Lung (tissue), 11 donors: ENCODE measurements at regions not wholly inside any gene's neighbourhood (a gene's known extent, or its start where the extent isn't known, plus 50 kb on each side); places are given as distances from the start of the nearest gene placed in this dataset.

Source experiments
- ATAC-seq: fragments of 200-7000 bp; cut with Tn5 transposase; one replicate; pipeline ENCODE4 v1.9.1; 2020; ENCODE audit warnings: moderate number of reproducible peaks; ENCODE audit not compliant: insufficient read depth, low FRiP score
- DNase-seq, 3 donors: peaks; one replicate each; pipeline ENCODE4 v3.0.0-alpha.2; 2013 to 2017
- H3K27ac ChIP-seq, 2 donors: one replicate each; pipeline ENCODE4 v1.5.1; 2013; ENCODE audit warnings: mild to moderate bottlenecking in 2 of 2, moderate library complexity in 2 of 2, control low read depth in 1 of 2, inconsistent platforms in 1 of 2, low read depth in 1 of 2, low read length in 1 of 2
- H3K27me3 ChIP-seq, 3 donors: one replicate each; pipeline ENCODE4 v1.5.1; 2013; ENCODE audit warnings: low read length in 2 of 3; ENCODE audit not compliant: control insufficient read depth in 3 of 3, insufficient read depth in 3 of 3
- H3K36me3 ChIP-seq, 4 donors: one replicate each; pipeline ENCODE4 v1.5.1; 2013; ENCODE audit warnings: low read length in 4 of 4, mild to moderate bottlenecking in 1 of 4, moderate library complexity in 1 of 4; ENCODE audit not compliant: control insufficient read depth in 4 of 4, insufficient read depth in 4 of 4
- H3K4me1 ChIP-seq, 5 donors: one replicate each; pipeline ENCODE4 v1.5.1; 2013; ENCODE audit warnings: low read length in 5 of 5, mild to moderate bottlenecking in 2 of 5, moderate library complexity in 1 of 5; ENCODE audit not compliant: control insufficient read depth in 5 of 5, insufficient read depth in 5 of 5
- H3K4me3 ChIP-seq: one replicate; pipeline ENCODE4 v1.5.1; 2013; ENCODE audit warnings: mild to moderate bottlenecking, control low read depth, moderate library complexity
- H3K9ac ChIP-seq, 2 donors: one replicate each; pipeline ENCODE4 v1.5.1; 2013; ENCODE audit warnings: low read length in 2 of 2, control low read depth in 1 of 2; ENCODE audit not compliant: insufficient read depth in 1 of 2
- H3K9me3 ChIP-seq, 4 donors: one replicate each; pipeline ENCODE4 v1.5.1; 2013; ENCODE audit warnings: low read length in 3 of 4, mild to moderate bottlenecking in 1 of 4, moderate library complexity in 1 of 4; ENCODE audit not compliant: control insufficient read depth in 4 of 4, insufficient read depth in 3 of 4
- CTCF ChIP-seq: IDR thresholded peaks from 2 replicates; pipeline ENCODE4 v1.5.1; 2012; ENCODE audit warnings: mild to moderate bottlenecking; ENCODE audit errors: control extremely low read depth, extremely low read depth
- WGBS, 2 donors: extraction: QIAGEN DNeasy Blood & Tissue Kit; methylation state at CpG; one replicate each; pipeline ENCODE4 v1.1.7; 2013; 5-methylcytosine and 5-hydroxymethylcytosine counted together
- donor health status: control.
- donor health status: control.
- donor health status: Bipolar disorder and iron deficiency.
- donor health status: healthy.
- donor health status: DM: yes; HTN: yes; CAD: no.

GRCh38 chr4:124462954-124463828, 249.3 kb downstream of the ANKRD50 start:
- TF ChIP-seq CTCF, result no peak
- ATAC-seq (no peak), DNase-seq (no peak)
- peak overlapping the region; percentile 13 for H3K4me3 ChIP-seq
- H3K9me3 ChIP-seq, result peaks cover 0 to 11% (median 3%) of the 10 kb centered on the region in 4 donors
- H3K9ac ChIP-seq, result no peak overlapping the region
- whole genome bisulfite sequencing, 2 donors, result 94 to 98% methylated on average over 18 of the region's 18 CpGs
- no peak overlapping the region for H3K27ac ChIP-seq
- H3K4me1 ChIP-seq, result peaks cover 0 to 11% (median 0%) of the 10 kb centered on the region in 5 donors
- no peaks in the 10 kb centered on the region for H3K27me3 ChIP-seq
- no peaks in the 10 kb centered on the region for H3K36me3 ChIP-seq

- no peak overlapping the region for H3K9ac ChIP-seq
- 96 to 99% methylated on average over 1 of the region's 1 CpG for WGBS, 2 donors
- no peak for DNase-seq
- peaks cover 0 to 11% (median 3%) of the 10 kb centered on the region in 4 donors for H3K9me3 ChIP-seq
- no peak overlapping the region for H3K4me3 ChIP-seq
- H3K27me3 ChIP-seq, result no peaks in the 10 kb centered on the region
- H3K27ac ChIP-seq, result no peak overlapping the region
- no peak for ATAC-seq
- TF ChIP-seq CTCF, result no peak
- H3K4me1 ChIP-seq, result peaks cover 0 to under 1% (median 0%) of the 10 kb centered on the region in 5 donors
- H3K36me3 ChIP-seq, result no peaks in the 10 kb centered on the region
Observed at GRCh38 chr4:124464836-124465235, 247.7 kb downstream of the ANKRD50 start.

- no peaks in the 10 kb centered on the region for H3K4me1 ChIP-seq
- peaks cover 3 to 15% (median 5%) of the 10 kb centered on the region in 4 donors for H3K9me3 ChIP-seq
- no peaks in the 10 kb centered on the region for H3K36me3 ChIP-seq
- no peak overlapping the region for H3K9ac ChIP-seq
- WGBS, 2 donors, result 93 to 95% methylated on average over 7 of the region's 7 CpGs
- no peak for TF ChIP-seq CTCF
- ATAC-seq (no peak), DNase-seq (no peak)
- H3K4me3 ChIP-seq, result no peak overlapping the region
- H3K27ac ChIP-seq, result no peak overlapping the region
- H3K27me3 ChIP-seq, result no peaks in the 10 kb centered on the region
Observed at GRCh38 chr4:124468360-124468759, 244.2 kb downstream of the ANKRD50 start.
